ENCODE measurements at regions not wholly inside any gene's neighbourhood (a gene's known extent, or its start where the extent isn't known, plus 50 kb on each side); places are given as distances from the start of the nearest gene placed in this dataset.
A peak's percentile ranks its signal among the peaks of the same experiment; 100 is the strongest.

DNA sequence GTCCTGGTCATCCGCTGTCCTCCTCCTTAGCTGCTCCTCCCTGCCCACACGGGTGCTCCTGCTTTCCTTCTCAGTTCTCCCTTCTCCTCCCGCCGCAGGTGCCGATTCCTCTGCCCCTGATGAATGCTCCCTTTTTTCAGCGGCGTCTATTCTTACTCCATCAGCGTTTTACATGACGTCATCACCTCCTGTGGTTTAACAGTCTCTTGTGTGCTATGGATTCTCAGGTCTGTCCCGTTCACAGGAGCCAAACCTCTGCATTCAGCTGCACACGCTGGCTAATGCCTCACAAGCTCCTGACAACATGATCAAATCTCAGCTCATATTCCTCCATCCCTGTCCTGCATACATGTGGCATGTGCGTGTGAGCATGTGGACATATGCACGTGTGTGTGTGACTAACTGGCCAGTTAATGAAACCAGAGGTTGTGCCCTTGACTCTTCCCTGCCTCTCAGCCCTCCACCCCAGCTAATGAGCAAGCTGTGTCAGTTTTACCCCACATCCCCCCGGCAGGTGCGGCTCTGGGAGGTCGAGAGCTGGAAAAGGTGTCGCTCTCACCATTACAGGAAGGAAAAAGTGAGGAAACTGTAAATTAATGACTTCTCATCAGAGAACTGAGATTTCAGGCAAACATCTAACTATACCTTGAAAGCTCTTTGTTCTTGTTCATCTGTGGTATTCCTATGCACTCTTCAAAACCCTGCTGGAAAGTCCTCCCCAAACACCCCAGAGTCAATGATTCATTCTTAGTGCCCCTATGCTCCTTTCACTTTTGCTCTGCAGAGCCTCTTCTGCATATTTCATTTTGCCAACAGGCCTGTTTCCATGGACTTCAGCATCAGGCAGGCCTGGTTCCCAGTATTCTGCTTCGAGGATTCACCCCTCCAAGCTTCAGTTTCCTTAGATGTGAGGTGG lies 163.1 kb downstream of the TTLL2 start:
- H3K27me3 ChIP-seq = no peaks in the 10 kb centered on the region
- H3K9me3 ChIP-seq = no peaks in the 10 kb centered on the region
- peaks cover 3 to 16% (median 13%) of the 10 kb centered on the region in 9 donors for H3K4me1 ChIP-seq
- DNase-seq (no peak), ATAC-seq (no peak)
- H3K36me3 ChIP-seq = no peaks in the 10 kb centered on the region
- H3K27ac ChIP-seq = no peak overlapping the region
- H3K4me3 ChIP-seq = no peak overlapping the region
- TF ChIP-seq, protein P1, sequence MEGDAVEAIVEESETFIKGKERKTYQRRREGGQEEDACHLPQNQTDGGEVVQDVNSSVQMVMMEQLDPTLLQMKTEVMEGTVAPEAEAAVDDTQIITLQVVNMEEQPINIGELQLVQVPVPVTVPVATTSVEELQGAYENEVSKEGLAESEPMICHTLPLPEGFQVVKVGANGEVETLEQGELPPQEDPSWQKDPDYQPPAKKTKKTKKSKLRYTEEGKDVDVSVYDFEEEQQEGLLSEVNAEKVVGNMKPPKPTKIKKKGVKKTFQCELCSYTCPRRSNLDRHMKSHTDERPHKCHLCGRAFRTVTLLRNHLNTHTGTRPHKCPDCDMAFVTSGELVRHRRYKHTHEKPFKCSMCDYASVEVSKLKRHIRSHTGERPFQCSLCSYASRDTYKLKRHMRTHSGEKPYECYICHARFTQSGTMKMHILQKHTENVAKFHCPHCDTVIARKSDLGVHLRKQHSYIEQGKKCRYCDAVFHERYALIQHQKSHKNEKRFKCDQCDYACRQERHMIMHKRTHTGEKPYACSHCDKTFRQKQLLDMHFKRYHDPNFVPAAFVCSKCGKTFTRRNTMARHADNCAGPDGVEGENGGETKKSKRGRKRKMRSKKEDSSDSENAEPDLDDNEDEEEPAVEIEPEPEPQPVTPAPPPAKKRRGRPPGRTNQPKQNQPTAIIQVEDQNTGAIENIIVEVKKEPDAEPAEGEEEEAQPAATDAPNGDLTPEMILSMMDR (IDR thresholded peaks at IDR 0.05) = no peak
- 82 to 86% methylated on average over 18 of the region's 18 CpGs for WGBS, 2 donors
- intact Hi-C loops (cut with DNase I) = loop anchor here in 4 of 10 donors (5.0 to 10.0 kb wide), 4 partner anchors 189 to 409 kb away; partner anchors contain the start of gene AFDN (in 1 of the 4)

DNA sequence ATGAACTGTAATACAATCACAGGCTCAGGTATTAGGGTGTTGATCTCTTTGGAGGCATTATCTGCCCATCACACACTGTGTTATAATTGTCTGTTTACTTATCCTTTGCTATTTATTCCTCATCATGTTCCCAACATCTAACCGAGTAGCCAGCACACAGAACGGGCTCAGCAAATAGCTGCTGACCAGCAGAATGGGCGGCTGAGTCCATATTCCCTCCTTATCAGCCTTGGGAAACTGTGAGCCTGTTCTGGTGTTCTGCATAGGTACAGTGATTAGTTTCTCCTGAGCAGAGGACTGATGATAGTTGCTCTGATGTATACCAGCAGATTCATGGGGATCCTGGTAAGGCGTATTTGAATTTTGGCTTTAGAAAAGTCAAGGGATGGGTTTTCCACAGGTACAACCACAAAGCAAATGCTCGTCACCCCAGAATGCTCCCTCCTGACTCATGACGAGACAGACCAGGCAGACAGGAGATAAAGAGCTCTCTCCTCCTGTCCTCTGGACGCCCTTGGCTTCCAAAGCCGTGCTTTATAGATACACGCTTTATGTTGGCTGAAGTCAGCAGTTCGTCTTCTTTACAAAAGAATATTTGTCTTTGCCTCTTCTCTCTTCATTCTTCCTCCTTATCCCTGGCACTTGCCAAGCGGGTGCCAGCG lies 166.7 kb downstream of the TTLL2 start:
- no peaks in the 10 kb centered on the region for H3K36me3 ChIP-seq
- H3K4me1 ChIP-seq = peaks cover 3 to 31% (median 18%) of the 10 kb centered on the region in 9 donors
- H3K27me3 ChIP-seq = no peaks in the 10 kb centered on the region
- H3K4me3 ChIP-seq = no peak overlapping the region
- DNase-seq (no peak), ATAC-seq (no peak)
- no peaks in the 10 kb centered on the region for H3K9me3 ChIP-seq
- H3K27ac ChIP-seq = peak overlapping the region in 2 of 10 donors; percentile 22 to 62
- WGBS, 2 donors = 69 to 71% methylated on average over 12 of the region's 12 CpGs
- TF ChIP-seq, protein P1 (IDR thresholded peaks at IDR 0.05) = no peak
- intact Hi-C loops (cut with DNase I) = no loop called here

DNA sequence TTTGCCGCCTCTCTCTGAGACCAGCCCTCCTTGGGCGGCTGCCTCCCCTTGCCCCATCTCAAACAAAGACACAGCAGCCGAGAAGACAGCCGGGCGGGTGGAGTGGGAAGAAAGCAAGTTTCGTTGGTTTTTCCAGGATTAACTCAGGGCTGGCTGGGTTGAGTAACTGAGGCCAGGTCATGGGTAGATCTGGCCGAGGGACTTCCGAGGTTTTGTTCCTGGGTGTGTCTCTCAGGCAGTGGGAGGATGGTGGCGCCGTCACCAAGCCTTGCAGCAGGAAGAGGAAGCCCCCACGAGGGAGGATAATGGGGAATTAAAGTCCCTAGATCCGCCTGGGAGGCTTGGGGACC lies 167.2 kb downstream of the TTLL2 start:
- DNase-seq = peak in 1 of 2 donors; percentile 40
- H3K27me3 ChIP-seq = no peaks in the 10 kb centered on the region
- 46 to 54% methylated on average over 12 of the region's 12 CpGs for WGBS, 2 donors
- intact Hi-C loops (cut with DNase I) = no loop called here
- H3K9me3 ChIP-seq = no peaks in the 10 kb centered on the region
- H3K27ac ChIP-seq = peak overlapping the region in 2 of 10 donors; percentile 22 to 62
- ATAC-seq = peak in 6 of 8 donors; percentile 44 to 64 (median 52)
- H3K4me3 ChIP-seq = no peak overlapping the region
- peaks cover 3 to 32% (median 18%) of the 10 kb centered on the region in 9 donors for H3K4me1 ChIP-seq
- TF ChIP-seq, protein P1 (IDR thresholded peaks at IDR 0.05) = no peak
- no peaks in the 10 kb centered on the region for H3K36me3 ChIP-seq

DNA sequence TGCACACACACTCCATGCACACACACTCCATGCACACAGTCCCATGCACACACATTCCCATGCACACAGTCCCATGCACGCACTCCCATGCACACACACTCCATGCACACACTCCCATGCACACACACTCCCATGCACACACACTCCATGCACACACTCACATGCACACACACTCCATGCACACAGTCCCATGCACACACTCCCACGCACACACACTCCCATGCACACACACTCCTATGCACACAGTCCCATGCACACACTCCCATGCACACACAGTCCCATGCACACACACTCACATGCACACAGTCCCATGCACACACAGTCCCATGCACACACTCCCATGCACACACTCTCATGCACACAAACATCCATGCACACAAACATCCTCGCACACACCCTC lies 168.4 kb downstream of the TTLL2 start:
- intact Hi-C loops (cut with DNase I) = no loop called here
- Histone ChIP-seq H3K4me1 (peaks cover 3 to 32% (median 18%) of the 10 kb centered on the region in 9 donors), H3K4me3 (no peak overlapping the region), H3K36me3 (no peaks in the 10 kb centered on the region), H3K27ac (no peak overlapping the region), H3K27me3 (no peaks in the 10 kb centered on the region), H3K9me3 (no peaks in the 10 kb centered on the region)
- DNase-seq (no peak), ATAC-seq (no peak)
- 96% methylated on average over 3 of the region's 3 CpGs for whole genome bisulfite sequencing, 2 donors
- TF ChIP-seq, protein P1 (IDR thresholded peaks at IDR 0.05) = no peak
